GM20000 (cell line): ENCODE measurements at regions not wholly inside any gene's neighbourhood (a gene's known extent, or its start where the extent isn't known, plus 50 kb on each side); places are given as distances from the start of the nearest gene placed in this dataset.

Source experiments
- DNase-seq: peaks from one replicate; pipeline ENCODE4 v3.0.0; 2012; ENCODE audit warnings: low spot score
- CTCF ChIP-seq: IDR thresholded peaks from 2 replicates; pipeline ENCODE4 v1.5.1; 2012; ENCODE audit warnings: mild to moderate bottlenecking, control low read depth; ENCODE audit errors: extremely low read depth, missing control alignments

- TF ChIP-seq CTCF: no peak
- no peak for DNase-seq
These were observed 681.8 kb downstream of the SLC4A3 start for GRCh38 chr2:220309215-220309614.

GRCh38 chr2:220310451-220310861 lies 683.0 kb downstream of the SLC4A3 start:
- no peak for TF ChIP-seq CTCF
- no peak for DNase-seq

- no peak for TF ChIP-seq CTCF
- DNase-seq: no peak
These were observed 687.8 kb downstream of the SLC4A3 start for GRCh38 chr2:220315098-220315823.

GRCh38 chr2:220318037-220318436 lies 690.6 kb downstream of the SLC4A3 start:
- no peak for DNase-seq
- no peak for TF ChIP-seq CTCF

GRCh38 chr2:220318508-220318907 lies 691.1 kb downstream of the SLC4A3 start:
- no peak for DNase-seq
- no peak for TF ChIP-seq CTCF

- no peak for DNase-seq
- no peak for TF ChIP-seq CTCF
These were observed 692.9 kb downstream of the SLC4A3 start for GRCh38 chr2:220320326-220320725.

GRCh38 chr2:220332886-220333285 lies 705.5 kb downstream of the SLC4A3 start:
- TF ChIP-seq CTCF: no peak
- DNase-seq: no peak
